NK-92 treated with Interleukin-12 subunit alpha and Interleukin-12 subunit beta, amount 100 ng/mL, for 24 hours (cell line): ENCODE measurements at regions not wholly inside any gene's neighbourhood (a gene's known extent, or its start where the extent isn't known, plus 50 kb on each side); places are given as distances from the start of the nearest gene placed in this dataset.
"Not testable (repeated sequence)": the region's sequence is repeated elsewhere in the genome, so short reads cannot be mapped to it uniquely, and the experiment has no call there.

Experiments used
- DNase-seq: peaks from one replicate; lab custom pipeline; 2025; lab: John Stamatoyannopoulos, UW

GRCh38 chr4:4666693-4667621 is 125.1 kb upstream of the STX18 start:
- DNase-seq: no peak

- DNase-seq: no peak
Measured at GRCh38 chr4:4666187-4666586, 124.3 kb upstream of the STX18 start.

DNA sequence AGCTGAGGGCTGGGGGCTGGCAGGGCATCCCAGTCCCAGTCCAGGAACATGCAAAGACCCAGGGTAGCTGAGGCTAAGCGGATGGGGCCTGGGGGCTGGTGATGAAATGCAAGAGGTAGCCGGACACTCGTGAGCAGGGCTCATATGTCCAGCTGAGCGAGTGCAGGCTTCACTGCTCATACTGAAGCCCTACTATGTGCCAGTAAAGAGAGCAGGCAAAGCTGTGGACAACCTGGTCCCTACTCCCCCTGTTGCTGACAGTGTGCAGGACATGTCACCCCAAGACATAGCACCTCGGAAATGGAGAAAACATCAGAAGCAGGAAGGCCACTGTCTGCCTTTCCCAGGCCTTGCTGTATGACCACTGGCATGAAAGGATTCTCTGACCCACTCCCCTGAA is 122.4 kb upstream of the STX18 start:
- no peak for DNase-seq

GRCh38 chr4:4663028-4663427 is 121.2 kb upstream of the STX18 start:
- no peak for DNase-seq

GRCh38 chr4:4662230-4662629 is 120.4 kb upstream of the STX18 start:
- DNase-seq: no peak

- no peak for DNase-seq
Measured at GRCh38 chr4:4659871-4660651, 118.2 kb upstream of the STX18 start.

DNA sequence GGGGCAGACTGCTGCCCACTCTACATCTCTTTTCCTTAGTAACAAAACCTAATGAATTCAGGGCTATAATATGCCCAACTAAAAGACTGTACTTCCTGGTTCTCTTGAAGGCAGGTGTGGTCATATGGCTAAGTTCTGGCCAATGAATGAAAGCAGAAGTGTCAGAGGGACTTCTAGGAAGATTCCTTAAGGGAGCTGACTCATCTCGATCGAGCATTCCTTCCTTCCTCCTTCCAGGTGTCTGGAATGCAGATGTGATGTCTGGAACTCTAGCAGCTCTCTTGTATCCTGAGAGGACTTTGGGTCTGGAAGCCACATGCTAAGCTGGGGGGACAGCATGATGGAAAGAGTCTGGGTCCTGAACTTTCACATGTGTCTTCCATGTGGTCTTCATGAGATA is 116.2 kb upstream of the STX18 start:
- DNase-seq: no peak

DNA sequence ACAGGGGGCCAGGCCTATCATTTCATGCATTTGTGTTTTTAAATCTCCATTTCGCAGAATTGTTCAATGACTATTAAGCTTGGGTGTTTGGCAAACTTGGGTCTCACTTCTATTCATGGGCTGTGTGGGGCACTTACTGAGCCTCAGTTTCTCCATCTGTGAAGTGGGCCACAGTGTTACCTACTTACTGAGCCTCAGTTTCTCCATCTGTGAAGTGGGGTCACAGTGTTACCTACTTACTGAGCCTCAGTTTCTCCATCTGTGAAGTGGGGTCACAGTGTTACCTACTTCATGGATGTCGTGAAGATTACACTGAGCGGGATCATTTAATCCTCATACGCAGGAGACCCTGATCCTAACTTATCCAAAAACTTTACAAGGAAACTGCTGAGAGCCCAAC is 115.1 kb upstream of the STX18 start:
- DNase-seq: no peak

DNA sequence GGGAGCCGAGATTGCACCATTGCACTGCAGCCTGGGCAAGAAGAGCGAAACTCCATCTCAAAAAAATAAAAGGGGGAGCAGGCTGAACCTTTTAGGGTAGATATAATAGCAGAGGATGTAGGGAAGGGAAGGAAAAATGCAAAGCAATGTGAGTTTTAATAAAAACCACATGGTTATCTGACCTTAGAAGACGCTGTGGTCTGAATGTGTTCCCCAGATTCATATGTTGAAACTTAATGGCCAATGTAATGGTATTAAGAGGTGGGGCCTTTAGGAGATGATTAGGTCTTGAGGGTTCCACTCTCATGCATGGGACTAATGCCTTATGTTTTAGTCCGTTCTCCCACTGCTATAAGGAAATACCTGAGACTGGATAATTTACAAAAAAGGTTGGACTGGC is 114.1 kb upstream of the STX18 start:
- no peak for DNase-seq

DNA sequence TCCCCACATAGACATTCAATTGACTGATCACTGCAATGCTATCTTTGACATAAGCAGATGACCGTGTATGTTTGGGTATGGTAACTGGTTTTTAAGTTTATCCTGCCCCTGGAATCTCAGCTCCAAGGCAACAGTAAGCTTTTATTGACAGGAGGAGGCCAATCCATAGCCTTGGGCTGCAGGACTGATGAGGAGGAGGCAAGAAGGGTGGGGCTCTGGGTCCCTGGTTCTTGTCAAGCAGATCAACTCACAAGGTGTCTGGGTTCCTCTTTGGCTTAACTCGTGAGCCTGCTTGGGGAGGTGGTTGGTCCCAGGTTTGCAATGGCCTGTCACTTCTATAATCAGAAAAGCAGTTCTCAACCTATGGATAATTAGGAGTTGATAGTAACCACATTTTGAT is 113.2 kb upstream of the STX18 start:
- no peak for DNase-seq

DNA sequence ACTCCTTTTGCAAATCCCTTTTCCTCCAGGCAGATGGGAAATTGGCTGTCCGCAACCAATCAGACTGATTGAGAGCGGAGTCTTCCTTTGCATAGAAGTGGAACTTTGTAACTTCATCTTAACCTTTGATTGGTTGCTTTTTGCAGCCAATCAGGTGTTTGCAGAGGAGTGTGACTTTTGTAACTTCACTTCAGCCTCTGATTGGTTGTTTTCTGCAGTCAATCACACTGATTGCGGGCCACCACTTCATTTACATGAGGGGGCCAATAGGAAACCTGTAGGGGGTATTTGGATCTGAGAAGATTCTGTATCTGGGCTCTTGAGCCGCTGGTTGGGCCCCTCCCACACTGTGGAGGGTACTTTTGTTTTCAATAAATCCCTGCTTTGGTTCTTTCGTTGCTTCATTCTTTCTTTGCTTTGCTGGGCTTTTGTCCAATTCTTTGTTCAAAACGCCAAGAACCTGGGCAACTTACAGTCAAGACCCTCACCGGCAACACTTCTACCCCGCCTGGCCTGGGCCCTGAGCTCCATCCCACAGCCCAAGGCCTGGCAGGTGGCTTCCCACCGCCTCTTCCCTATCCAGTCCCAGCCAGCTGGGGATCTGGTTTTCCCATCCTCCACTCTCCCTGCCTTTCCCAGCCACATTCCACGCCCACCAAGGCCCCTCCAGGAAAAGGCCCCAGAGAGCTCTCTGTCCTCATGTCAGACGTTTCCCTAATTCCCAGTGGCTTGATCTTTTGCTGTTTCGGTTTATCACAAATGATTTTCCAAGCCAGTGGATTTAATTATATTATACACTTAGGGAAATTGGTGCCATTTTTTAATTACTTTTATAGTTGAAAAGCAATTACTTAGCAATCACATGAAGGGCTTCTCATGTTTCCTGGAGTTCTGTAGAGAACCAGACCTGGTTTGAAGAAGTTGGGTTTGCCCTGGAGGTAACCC is 110.2 kb upstream of the STX18 start:
- no peak for DNase-seq

GRCh38 chr4:4647041-4647440 is 105.2 kb upstream of the STX18 start:
- DNase-seq: no peak

GRCh38 chr4:4645743-4646142 is 103.9 kb upstream of the STX18 start:
- DNase-seq: no peak

DNA sequence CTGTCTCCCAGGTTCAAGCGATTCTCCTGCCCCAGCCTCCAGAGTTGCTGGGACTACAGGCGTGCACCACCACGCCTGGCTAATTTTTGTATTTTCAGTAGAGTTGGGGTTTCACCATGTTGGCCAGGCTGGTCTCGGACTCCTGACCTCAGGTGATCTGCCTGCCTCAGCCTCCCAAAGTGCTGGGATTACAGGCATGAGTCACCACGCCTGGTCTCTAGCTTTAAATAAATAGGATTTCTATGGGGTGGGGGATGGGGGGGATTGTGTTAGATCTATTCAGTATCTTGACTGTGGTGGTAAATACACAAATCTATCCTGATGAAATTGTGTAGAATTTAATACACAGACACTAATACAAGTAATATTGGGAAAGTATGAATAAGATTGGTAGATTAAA is 102.4 kb upstream of the STX18 start:
- DNase-seq: not testable (repeated sequence)

- DNase-seq: not testable (repeated sequence)
Measured at GRCh38 chr4:4643743-4644142, 101.9 kb upstream of the STX18 start.

- DNase-seq: no peak
Measured at GRCh38 chr4:4643306-4643705, 101.5 kb upstream of the STX18 start.

DNA sequence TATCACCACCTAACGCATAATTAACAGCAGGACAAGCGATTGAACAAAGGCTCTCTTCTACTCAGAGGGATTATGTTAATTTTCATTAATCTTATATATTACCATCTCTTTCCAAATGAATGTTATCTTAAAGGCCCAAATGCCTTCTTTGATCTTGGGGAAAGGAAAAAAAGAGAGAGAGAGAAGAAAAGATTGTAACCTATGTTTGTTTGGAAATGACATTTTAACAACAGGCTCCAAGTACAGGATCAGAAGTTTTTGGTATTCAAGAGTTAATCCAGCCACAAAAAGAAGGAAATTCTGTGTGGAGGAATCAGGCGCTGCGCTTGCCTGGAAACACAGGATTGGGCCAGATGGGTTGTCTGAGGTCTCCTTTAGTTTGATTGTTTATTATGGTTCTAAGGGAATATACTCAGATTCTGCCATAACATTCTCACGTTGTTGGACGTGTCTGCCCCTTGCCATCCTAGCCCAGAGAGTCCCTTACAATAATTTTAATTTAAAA is 100.7 kb upstream of the STX18 start:
- no peak for DNase-seq

GRCh38 chr4:4641661-4642495 is 100.0 kb upstream of the STX18 start:
- DNase-seq: no peak

- no peak for DNase-seq
Measured at GRCh38 chr4:4641254-4641653, 99.4 kb upstream of the STX18 start.

DNA sequence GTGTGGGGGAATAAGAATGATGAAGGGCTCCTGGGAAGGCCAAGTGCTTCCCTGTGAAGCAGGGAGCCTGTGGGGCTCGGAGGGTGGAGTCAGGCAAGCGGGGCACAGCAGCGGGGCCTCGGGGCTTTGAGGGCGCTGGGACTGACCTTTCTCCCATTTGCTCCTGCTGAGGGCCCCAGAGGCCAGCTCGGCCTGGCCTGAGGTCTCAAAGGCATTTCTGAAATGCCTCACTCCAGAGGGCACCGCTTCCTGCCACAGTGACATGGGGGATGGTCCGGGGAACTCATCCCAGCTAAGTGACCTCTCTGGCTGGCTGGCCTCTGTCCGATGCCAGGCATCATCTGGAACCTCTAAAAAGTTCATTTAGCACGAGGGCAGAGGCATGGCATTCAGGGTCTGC is 98.8 kb upstream of the STX18 start:
- DNase-seq: no peak

DNA sequence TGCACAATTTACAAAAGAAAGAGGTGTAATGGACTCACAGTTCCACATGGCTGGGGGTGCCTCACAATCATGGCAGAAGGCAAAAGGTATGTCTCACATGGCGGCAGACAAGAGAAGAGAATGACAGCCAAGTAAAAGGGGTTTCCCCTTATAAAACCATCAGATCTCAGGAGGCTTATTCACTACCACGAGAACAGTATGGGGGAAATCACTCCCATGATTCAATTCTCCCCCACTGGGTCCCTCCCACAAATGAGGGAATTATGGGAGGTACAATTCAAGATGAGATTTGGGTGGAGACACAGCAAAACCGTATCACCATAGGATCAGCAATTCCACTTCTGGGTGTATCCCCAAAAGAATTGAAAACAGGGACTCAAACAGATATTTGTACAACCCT is 97.5 kb upstream of the STX18 start:
- no peak for DNase-seq
